ENCODE measurements at regions not wholly inside any gene's neighbourhood (a gene's known extent, or its start where the extent isn't known, plus 50 kb on each side); places are given as distances from the start of the nearest gene placed in this dataset.

- Mint-ChIP-seq H3K4me1 (ENCODE audit: low read depth in 2 of 2) (peaks cover 7 to 9% of the 10 kb centered on the region in 2 donors), H3K9me3 (peaks cover 0 to 2% of the 10 kb centered on the region in 2 donors), H3K4me3 (no peak overlapping the region), H3K36me3 (ENCODE audit: insufficient read depth) (peaks cover 3% of the 10 kb centered on the region), H3K27ac (no peak overlapping the region), H3K27me3 (peaks cover 5 to 28% of the 10 kb centered on the region in 2 donors)
- DNase-seq (no peak), ATAC-seq (replicated peaks) (no peak)
These were observed 510.4 kb downstream of the MID1IP1 start for GRCh38 chrX:39311646-39312045.

- H3K27me3 Mint-ChIP-seq, result peaks cover 5 to 28% of the 10 kb centered on the region in 2 donors
- H3K36me3 Mint-ChIP-seq (ENCODE audit: insufficient read depth), result peaks cover 3% of the 10 kb centered on the region
These were observed 511.9 kb downstream of the MID1IP1 start for GRCh38 chrX:39313146-39313545.

GRCh38 chrX:39318506-39319343, 517.5 kb downstream of the MID1IP1 start:
- H3K27ac Mint-ChIP-seq, result no peak overlapping the region
- peaks cover 0 to 14% of the 10 kb centered on the region in 2 donors for H3K27me3 Mint-ChIP-seq
- H3K36me3 Mint-ChIP-seq (ENCODE audit: insufficient read depth), result no peaks in the 10 kb centered on the region

More at GRCh38 chrX:39313146-39313545, 511.9 kb downstream of the MID1IP1 start:
- Mint-ChIP-seq H3K4me3 (no peak overlapping the region), H3K9me3 (peaks cover 0 to 2% of the 10 kb centered on the region in 2 donors), H3K4me1 (ENCODE audit: low read depth in 2 of 2) (peaks cover 7 to 9% of the 10 kb centered on the region in 2 donors), H3K27ac (no peak overlapping the region)
- ATAC-seq (replicated peaks), result no peak
- DNase-seq, result no peak

GRCh38 chrX:39320165-39320564, 518.9 kb downstream of the MID1IP1 start:
- Mint-ChIP-seq H3K4me1 (ENCODE audit: low read depth in 2 of 2) (no peaks in the 10 kb centered on the region), H3K4me3 (no peak overlapping the region), H3K27me3 (peaks cover 0 to 8% of the 10 kb centered on the region in 2 donors), H3K27ac (no peak overlapping the region), H3K36me3 (ENCODE audit: insufficient read depth) (no peaks in the 10 kb centered on the region), H3K9me3 (peaks cover 0 to 2% of the 10 kb centered on the region in 2 donors)
- no peak for ATAC-seq (replicated peaks)
- no peak for DNase-seq

More at GRCh38 chrX:39318506-39319343, 517.5 kb downstream of the MID1IP1 start:
- ATAC-seq (replicated peaks) (no peak), DNase-seq (no peak)
- Mint-ChIP-seq H3K4me3 (no peak overlapping the region), H3K9me3 (peaks cover 0 to 2% of the 10 kb centered on the region in 2 donors), H3K4me1 (ENCODE audit: low read depth in 2 of 2) (no peaks in the 10 kb centered on the region)

GRCh38 chrX:39322496-39322895, 521.2 kb downstream of the MID1IP1 start:
- Mint-ChIP-seq H3K27ac (no peak overlapping the region), H3K4me1 (ENCODE audit: low read depth in 2 of 2) (no peaks in the 10 kb centered on the region), H3K9me3 (no peaks in the 10 kb centered on the region), H3K4me3 (no peak overlapping the region), H3K27me3 (peaks cover 2 to 3% of the 10 kb centered on the region in 2 donors), H3K36me3 (ENCODE audit: insufficient read depth) (no peaks in the 10 kb centered on the region)
- no peak for ATAC-seq (replicated peaks)
- no peak for DNase-seq

GRCh38 chrX:39324233-39324930, 523.1 kb downstream of the MID1IP1 start:
- DNase-seq, result no peak
- H3K27me3 Mint-ChIP-seq, result peaks cover 9 to 18% of the 10 kb centered on the region in 2 donors
- H3K4me1 Mint-ChIP-seq (ENCODE audit: low read depth in 2 of 2), result no peaks in the 10 kb centered on the region
- no peak for ATAC-seq (replicated peaks)
- no peaks in the 10 kb centered on the region for H3K36me3 Mint-ChIP-seq (ENCODE audit: insufficient read depth)
- H3K4me3 Mint-ChIP-seq, result no peak overlapping the region
- H3K27ac Mint-ChIP-seq, result no peak overlapping the region
- no peaks in the 10 kb centered on the region for H3K9me3 Mint-ChIP-seq

GRCh38 chrX:39327255-39327654, 526.0 kb downstream of the MID1IP1 start:
- DNase-seq (no peak), ATAC-seq (replicated peaks) (no peak)
- Mint-ChIP-seq H3K27me3 (peaks cover 9 to 21% of the 10 kb centered on the region in 2 donors), H3K9me3 (no peaks in the 10 kb centered on the region), H3K27ac (no peak overlapping the region), H3K4me3 (no peak overlapping the region), H3K36me3 (ENCODE audit: insufficient read depth) (no peaks in the 10 kb centered on the region), H3K4me1 (ENCODE audit: low read depth in 2 of 2) (peaks cover 2 to 3% of the 10 kb centered on the region in 2 donors)

GRCh38 chrX:39327705-39328104, 526.4 kb downstream of the MID1IP1 start:
- Mint-ChIP-seq H3K4me3 (no peak overlapping the region), H3K27ac (no peak overlapping the region)
- no peak for ATAC-seq (replicated peaks)

GRCh38 chrX:39328661-39329060, 527.4 kb downstream of the MID1IP1 start:
- DNase-seq (no peak), ATAC-seq (replicated peaks) (no peak)
- H3K36me3 Mint-ChIP-seq (ENCODE audit: insufficient read depth), result no peaks in the 10 kb centered on the region
- H3K27me3 Mint-ChIP-seq, result peaks cover 9 to 21% of the 10 kb centered on the region in 2 donors
- H3K27ac Mint-ChIP-seq, result no peak overlapping the region
- no peak overlapping the region for H3K4me3 Mint-ChIP-seq
- no peaks in the 10 kb centered on the region for H3K9me3 Mint-ChIP-seq
- H3K4me1 Mint-ChIP-seq (ENCODE audit: low read depth in 2 of 2), result peaks cover 3% of the 10 kb centered on the region in 2 donors

More at GRCh38 chrX:39327705-39328104, 526.4 kb downstream of the MID1IP1 start:
- H3K4me1 Mint-ChIP-seq (ENCODE audit: low read depth in 2 of 2), result peaks cover 3% of the 10 kb centered on the region in 2 donors
- peaks cover 9 to 21% of the 10 kb centered on the region in 2 donors for H3K27me3 Mint-ChIP-seq
- no peak for DNase-seq
- no peaks in the 10 kb centered on the region for H3K9me3 Mint-ChIP-seq
- no peaks in the 10 kb centered on the region for H3K36me3 Mint-ChIP-seq (ENCODE audit: insufficient read depth)

GRCh38 chrX:39331082-39331704, 529.9 kb downstream of the MID1IP1 start:
- H3K36me3 Mint-ChIP-seq (ENCODE audit: insufficient read depth), result no peaks in the 10 kb centered on the region
- peaks cover 9 to 21% of the 10 kb centered on the region in 2 donors for H3K27me3 Mint-ChIP-seq
- DNase-seq, result no peak
- H3K9me3 Mint-ChIP-seq, result no peaks in the 10 kb centered on the region
- H3K4me1 Mint-ChIP-seq (ENCODE audit: low read depth in 2 of 2), result peaks cover 3% of the 10 kb centered on the region in 2 donors
- no peak for ATAC-seq (replicated peaks)
- no peak overlapping the region for H3K4me3 Mint-ChIP-seq
- no peak overlapping the region for H3K27ac Mint-ChIP-seq

GRCh38 chrX:39333451-39333850, 532.2 kb downstream of the MID1IP1 start:
- Mint-ChIP-seq H3K9me3 (no peaks in the 10 kb centered on the region), H3K27ac (no peak overlapping the region), H3K27me3 (peaks cover 0 to 11% of the 10 kb centered on the region in 2 donors), H3K4me3 (no peak overlapping the region), H3K36me3 (ENCODE audit: insufficient read depth) (no peaks in the 10 kb centered on the region), H3K4me1 (ENCODE audit: low read depth in 2 of 2) (peaks cover 6 to 10% of the 10 kb centered on the region in 2 donors)
- ATAC-seq (replicated peaks) (no peak), DNase-seq (no peak)

GRCh38 chrX:39335513-39336235, 534.4 kb downstream of the MID1IP1 start:
- ATAC-seq (replicated peaks), result no peak
- H3K36me3 Mint-ChIP-seq (ENCODE audit: insufficient read depth), result no peaks in the 10 kb centered on the region
- no peaks in the 10 kb centered on the region for H3K9me3 Mint-ChIP-seq
- H3K4me1 Mint-ChIP-seq (ENCODE audit: low read depth in 2 of 2), result peaks cover 6 to 10% of the 10 kb centered on the region in 2 donors
- no peak for DNase-seq
- no peak overlapping the region for H3K4me3 Mint-ChIP-seq
- no peak overlapping the region for H3K27ac Mint-ChIP-seq
- H3K27me3 Mint-ChIP-seq, result no peaks in the 10 kb centered on the region
